Activated B cell treated with CpG ODN at 0.5 μM for 24 hours (primary cell): ENCODE measurements at regions not wholly inside any gene's neighbourhood (a gene's known extent, or its start where the extent isn't known, plus 50 kb on each side); places are given as distances from the start of the nearest gene placed in this dataset.

ENCODE experiments used
- ATAC-seq: fragments of 200-7000 bp; cut with Tn5 transposase; one replicate; pipeline ENCODE4 v1.10.0; 2021; ENCODE audit warnings: low read depth, mild to moderate bottlenecking, moderate library complexity
- CTCF ChIA-PET: fragments of 350-600 bp; sonication (Branson Sonifier 250); formaldehyde crosslinking; loops from one replicate; lab custom pipeline; 2021; ENCODE audit warnings: antibody characterized with exemption; lab: Charles Lee
- POLR2A ChIA-PET: fragments of 350-600 bp; sonication (Branson Sonifier 250); formaldehyde crosslinking; loops from one replicate; lab custom pipeline; 2021; ENCODE audit warnings: antibody characterized with exemption; lab: Charles Lee
- DNase-seq: peaks from one replicate; pipeline ENCODE4 v3.0.0; 2022
- H3K27ac Mint-ChIP-seq: one replicate; pipeline ENCODE4 v1.8.0; 2020; ENCODE audit warnings: mixed read lengths
- H3K27me3 Mint-ChIP-seq: one replicate; pipeline ENCODE4 v1.8.0; 2021; ENCODE audit warnings: mixed read lengths
- H3K36me3 Mint-ChIP-seq: one replicate; pipeline ENCODE4 v1.8.0; 2021; ENCODE audit warnings: low read depth, mixed read lengths
- H3K4me1 Mint-ChIP-seq: one replicate; pipeline ENCODE4 v1.8.0; 2021; ENCODE audit warnings: mixed read lengths
- H3K4me3 Mint-ChIP-seq: one replicate; pipeline ENCODE4 v1.8.0; 2020; ENCODE audit warnings: mild to moderate bottlenecking, mixed read lengths
- H3K9me3 Mint-ChIP-seq: one replicate; pipeline ENCODE4 v1.8.0; 2020; ENCODE audit warnings: mixed read lengths
- intact Hi-C: fragments of 100-400 bp; cut with micrococcal nuclease; formaldehyde crosslinking; loops from one replicate; pipeline ENCODE4 v1.15.1; 2024
- TF ChIP-seq, protein P1 (sequence below): fragments of 200-600 bp; IDR thresholded peaks from one replicate; pipeline ENCODE4 v1.8.0; 2022; ENCODE audit warnings: antibody characterized with exemption, mild to moderate bottlenecking

DNA sequence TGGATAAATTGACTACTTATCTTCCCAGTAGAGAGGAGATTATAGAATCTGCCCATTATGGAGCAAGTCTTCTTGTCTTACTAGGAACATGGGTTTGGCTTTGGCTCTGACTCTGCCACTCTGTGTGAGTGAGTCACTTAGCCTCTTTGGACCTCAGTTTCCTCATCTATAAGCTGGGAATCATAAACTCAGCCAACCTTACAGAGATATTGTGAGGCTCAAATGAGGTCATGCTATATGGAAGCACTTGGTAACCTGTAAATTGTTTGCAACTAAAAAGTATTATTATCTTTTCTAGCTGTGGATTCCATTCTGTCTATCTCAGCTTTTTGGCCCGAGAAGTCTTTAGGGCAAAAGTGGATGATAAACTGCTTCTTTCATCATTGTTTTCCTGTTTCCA, 186.8 kb upstream of the TSC22D1 start:
- TF ChIP-seq, protein P1, sequence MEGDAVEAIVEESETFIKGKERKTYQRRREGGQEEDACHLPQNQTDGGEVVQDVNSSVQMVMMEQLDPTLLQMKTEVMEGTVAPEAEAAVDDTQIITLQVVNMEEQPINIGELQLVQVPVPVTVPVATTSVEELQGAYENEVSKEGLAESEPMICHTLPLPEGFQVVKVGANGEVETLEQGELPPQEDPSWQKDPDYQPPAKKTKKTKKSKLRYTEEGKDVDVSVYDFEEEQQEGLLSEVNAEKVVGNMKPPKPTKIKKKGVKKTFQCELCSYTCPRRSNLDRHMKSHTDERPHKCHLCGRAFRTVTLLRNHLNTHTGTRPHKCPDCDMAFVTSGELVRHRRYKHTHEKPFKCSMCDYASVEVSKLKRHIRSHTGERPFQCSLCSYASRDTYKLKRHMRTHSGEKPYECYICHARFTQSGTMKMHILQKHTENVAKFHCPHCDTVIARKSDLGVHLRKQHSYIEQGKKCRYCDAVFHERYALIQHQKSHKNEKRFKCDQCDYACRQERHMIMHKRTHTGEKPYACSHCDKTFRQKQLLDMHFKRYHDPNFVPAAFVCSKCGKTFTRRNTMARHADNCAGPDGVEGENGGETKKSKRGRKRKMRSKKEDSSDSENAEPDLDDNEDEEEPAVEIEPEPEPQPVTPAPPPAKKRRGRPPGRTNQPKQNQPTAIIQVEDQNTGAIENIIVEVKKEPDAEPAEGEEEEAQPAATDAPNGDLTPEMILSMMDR = no peak
- intact Hi-C loops = no loop called here
- no peak for ATAC-seq
- no peaks in the 10 kb centered on the region for H3K9me3 Mint-ChIP-seq
- H3K36me3 Mint-ChIP-seq = no peaks in the 10 kb centered on the region
- peaks cover under 1% of the 10 kb centered on the region for H3K4me1 Mint-ChIP-seq
- POLR2A ChIA-PET = no interaction called here
- no peak for DNase-seq
- CTCF ChIA-PET = no interaction called here
- peaks cover 3% of the 10 kb centered on the region for H3K27me3 Mint-ChIP-seq
- H3K27ac Mint-ChIP-seq = no peak overlapping the region
- H3K4me3 Mint-ChIP-seq = no peak overlapping the region

DNA sequence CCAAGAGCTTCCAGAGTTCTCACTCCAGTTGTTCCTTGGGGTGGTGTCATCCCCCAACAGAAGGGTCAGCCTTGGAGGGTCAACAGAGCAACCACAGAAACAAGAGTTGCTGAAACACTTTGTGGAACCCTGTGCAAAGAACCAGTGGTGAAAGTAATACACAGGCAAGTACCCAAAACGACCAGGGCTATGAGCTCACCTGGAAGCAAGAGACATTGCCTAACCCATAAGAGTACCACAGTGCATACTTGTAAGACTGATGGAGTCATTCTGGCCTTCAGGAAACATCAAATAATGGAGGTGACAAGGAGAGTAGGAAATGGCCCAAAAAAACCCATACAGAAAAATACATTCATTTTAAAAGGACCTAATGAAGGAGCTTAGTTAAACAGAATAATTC, 184.3 kb upstream of the TSC22D1 start:
- H3K9me3 Mint-ChIP-seq = no peaks in the 10 kb centered on the region
- no peaks in the 10 kb centered on the region for H3K4me1 Mint-ChIP-seq
- H3K4me3 Mint-ChIP-seq = no peak overlapping the region
- H3K36me3 Mint-ChIP-seq = no peaks in the 10 kb centered on the region
- no peak for ATAC-seq
- peaks cover 3% of the 10 kb centered on the region for H3K27me3 Mint-ChIP-seq
- no peak for DNase-seq
- TF ChIP-seq, protein P1 = no peak
- ChIA-PET CTCF (no interaction called here), POLR2A (no interaction called here)
- intact Hi-C loops = no loop called here
- no peak overlapping the region for H3K27ac Mint-ChIP-seq

DNA sequence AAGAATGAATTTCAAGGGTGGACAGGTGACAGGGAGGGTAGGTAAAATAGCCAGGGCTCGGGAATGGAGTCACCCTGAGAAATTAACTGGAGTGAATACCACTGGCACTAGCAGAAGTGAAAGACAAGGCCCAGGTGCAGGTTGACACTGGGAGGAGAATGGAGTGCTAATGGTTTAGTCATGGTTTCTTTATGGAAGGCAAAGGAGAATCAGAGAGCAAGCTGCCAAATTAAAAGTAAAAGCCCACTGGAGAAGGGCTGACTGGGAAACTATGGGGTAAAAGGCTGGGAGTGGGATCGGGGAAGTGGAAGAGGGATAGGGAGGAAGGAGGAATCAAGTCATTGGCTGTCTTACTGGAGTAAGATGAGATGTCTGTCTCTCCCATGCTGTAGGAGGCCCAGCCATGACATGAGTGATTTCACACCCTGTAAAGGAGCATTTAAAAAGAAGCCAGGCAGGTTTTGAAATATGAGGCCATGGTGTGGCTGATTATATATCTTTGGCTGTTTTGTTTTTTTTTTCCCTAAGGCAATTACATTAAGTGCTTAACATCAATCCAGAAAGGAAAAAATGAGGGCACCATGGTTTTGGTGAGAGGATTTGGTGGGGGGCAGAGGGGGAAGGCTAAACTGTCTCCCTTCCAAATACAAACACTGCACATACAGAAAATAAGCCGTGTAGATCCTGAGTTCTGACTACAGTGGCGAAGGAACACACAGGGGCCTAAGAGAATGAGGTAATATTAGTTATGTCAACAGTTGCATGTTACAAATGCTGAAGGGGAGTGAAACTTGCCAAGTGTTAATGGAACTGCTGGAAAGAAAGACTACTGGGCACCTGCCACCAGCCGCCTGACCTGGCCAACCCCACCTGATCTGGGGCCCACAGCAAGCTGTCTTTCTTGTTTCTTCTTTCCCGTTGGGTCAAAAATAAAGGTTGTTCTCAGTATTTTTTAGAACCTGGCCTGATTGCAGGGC, 183.5 kb upstream of the TSC22D1 start:
- intact Hi-C loops = no loop called here
- H3K4me3 Mint-ChIP-seq = no peak overlapping the region
- no peaks in the 10 kb centered on the region for H3K9me3 Mint-ChIP-seq
- no peaks in the 10 kb centered on the region for H3K36me3 Mint-ChIP-seq
- H3K27me3 Mint-ChIP-seq = peaks cover 3% of the 10 kb centered on the region
- DNase-seq (no peak), ATAC-seq (no peak)
- no peaks in the 10 kb centered on the region for H3K4me1 Mint-ChIP-seq
- ChIA-PET CTCF (no interaction called here), POLR2A (no interaction called here)
- TF ChIP-seq, protein P1 = no peak
- no peak overlapping the region for H3K27ac Mint-ChIP-seq

DNA sequence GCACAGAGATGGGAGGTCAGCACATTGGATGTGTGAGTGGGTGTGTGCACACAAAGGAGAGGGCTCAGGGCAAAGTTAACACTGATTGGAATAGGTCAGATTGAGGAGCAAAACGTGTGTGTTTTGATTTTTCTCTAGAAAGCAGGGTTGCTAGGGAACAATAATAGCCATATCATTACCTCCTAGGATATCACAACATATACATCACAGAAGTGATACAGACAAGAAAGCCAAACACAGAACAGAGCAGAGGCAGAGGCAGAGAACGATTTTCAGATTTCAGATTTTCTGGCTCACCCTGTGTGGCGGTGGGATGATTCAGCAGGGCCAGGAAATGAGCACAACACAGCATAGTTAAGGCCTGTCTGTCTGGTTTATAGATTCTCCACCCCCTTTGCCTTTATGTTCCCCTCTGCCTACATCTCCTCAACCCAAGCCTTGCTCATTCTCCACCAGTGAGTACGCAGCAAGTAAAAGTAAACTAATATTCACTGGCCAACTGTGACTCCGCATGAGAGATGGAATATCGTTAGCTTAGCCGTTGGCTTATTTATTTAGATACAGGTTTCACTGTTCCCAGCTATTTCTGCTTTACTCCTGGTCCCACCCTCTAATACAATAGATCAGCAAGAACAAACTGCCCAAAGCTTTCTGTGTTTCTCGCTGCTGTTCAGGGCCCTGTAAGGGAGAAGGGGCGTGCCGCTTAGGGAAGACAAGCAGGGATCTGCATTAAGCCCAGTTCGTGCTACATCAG, 182.7 kb upstream of the TSC22D1 start:
- no peak overlapping the region for H3K27ac Mint-ChIP-seq
- DNase-seq (no peak), ATAC-seq (no peak)
- H3K36me3 Mint-ChIP-seq = no peaks in the 10 kb centered on the region
- H3K4me1 Mint-ChIP-seq = no peaks in the 10 kb centered on the region
- TF ChIP-seq, protein P1 = no peak
- peaks cover 3% of the 10 kb centered on the region for H3K27me3 Mint-ChIP-seq
- intact Hi-C loops = no loop called here
- ChIA-PET POLR2A (no interaction called here), CTCF (no interaction called here)
- no peak overlapping the region for H3K4me3 Mint-ChIP-seq
- H3K9me3 Mint-ChIP-seq = no peaks in the 10 kb centered on the region

DNA sequence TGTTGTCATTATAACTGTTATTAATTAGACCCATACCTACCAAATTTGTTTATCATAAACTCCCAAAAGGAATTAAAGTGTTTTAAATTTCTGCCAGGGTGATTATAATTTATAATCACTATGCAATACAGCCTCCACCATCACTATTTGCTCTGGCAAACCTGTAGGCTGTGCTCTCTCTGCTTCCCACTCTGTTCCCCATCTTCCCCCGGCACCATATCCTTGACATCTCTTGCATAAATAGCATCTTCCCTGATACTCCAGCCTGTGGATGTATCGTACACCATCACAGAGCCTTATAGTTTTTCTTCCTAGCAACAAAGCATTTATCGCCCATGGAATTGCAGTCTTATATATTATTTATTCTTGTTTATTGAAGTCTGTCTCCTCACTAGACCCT, 181.5 kb upstream of the TSC22D1 start:
- no peak for ATAC-seq
- CTCF ChIA-PET = no interaction called here

More for the DNA sequence above, 181.5 kb upstream of the TSC22D1 start:
- no peaks in the 10 kb centered on the region for H3K36me3 Mint-ChIP-seq
- DNase-seq = no peak
- H3K9me3 Mint-ChIP-seq = no peaks in the 10 kb centered on the region
- POLR2A ChIA-PET = no interaction called here
- no peak overlapping the region for H3K27ac Mint-ChIP-seq
- H3K4me3 Mint-ChIP-seq = no peak overlapping the region
- H3K4me1 Mint-ChIP-seq = no peaks in the 10 kb centered on the region
- TF ChIP-seq, protein P1 = no peak
- peaks cover 2% of the 10 kb centered on the region for H3K27me3 Mint-ChIP-seq
- intact Hi-C loops = no loop called here
